ENCODE measurements at regions not wholly inside any gene's neighbourhood (a gene's known extent, or its start where the extent isn't known, plus 50 kb on each side); places are given as distances from the start of the nearest gene placed in this dataset.
"Not testable (repeated sequence)": the region's sequence is repeated elsewhere in the genome, so short reads cannot be mapped to it uniquely, and the experiment has no call there.

DNA sequence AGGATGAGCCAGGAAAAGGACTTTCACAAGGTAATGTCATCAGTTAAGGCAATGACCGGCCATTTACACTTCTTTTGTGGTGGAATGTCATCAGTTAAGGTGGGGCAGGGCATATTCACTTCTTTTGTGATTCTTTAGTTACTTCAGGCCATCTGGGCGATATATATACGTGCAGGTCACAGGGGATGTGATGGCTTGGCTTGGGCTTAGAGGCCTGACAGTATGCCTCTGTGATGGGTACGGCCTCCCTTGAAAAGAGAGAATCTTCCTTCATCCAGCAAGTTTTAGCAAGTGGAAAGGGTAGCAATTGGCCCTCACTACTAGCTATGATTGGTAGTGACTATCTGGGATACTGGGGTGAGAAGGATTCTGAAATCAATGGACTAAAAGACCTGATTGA, 456.4 kb downstream of the SHISA9 start:
- H3K27ac ChIP-seq (ENCODE audit: low read depth in 2 of 2, low read length in 1 of 2); H3K27me3 ChIP-seq (ENCODE audit: control insufficient read depth in 1 of 2, insufficient read depth in 2 of 2, low read length in 2 of 2); H3K36me3 ChIP-seq (ENCODE audit: control insufficient read depth in 2 of 2, insufficient read depth in 2 of 2, low read length in 1 of 2); H3K4me1 ChIP-seq (ENCODE audit: control insufficient read depth in 2 of 2, insufficient read depth in 2 of 2, low read length in 1 of 2); H3K4me3 ChIP-seq (ENCODE audit: low read depth in 1 of 2, low read length in 2 of 2); H3K9me3 ChIP-seq (ENCODE audit: control insufficient read depth in 2 of 2, insufficient read depth in 1 of 2, low read depth in 1 of 2, low read length in 1 of 2): not testable (repeated sequence)
- 86 to 93% methylated on average over 4 of the region's 4 CpGs for WGBS, 2 donors

DNA sequence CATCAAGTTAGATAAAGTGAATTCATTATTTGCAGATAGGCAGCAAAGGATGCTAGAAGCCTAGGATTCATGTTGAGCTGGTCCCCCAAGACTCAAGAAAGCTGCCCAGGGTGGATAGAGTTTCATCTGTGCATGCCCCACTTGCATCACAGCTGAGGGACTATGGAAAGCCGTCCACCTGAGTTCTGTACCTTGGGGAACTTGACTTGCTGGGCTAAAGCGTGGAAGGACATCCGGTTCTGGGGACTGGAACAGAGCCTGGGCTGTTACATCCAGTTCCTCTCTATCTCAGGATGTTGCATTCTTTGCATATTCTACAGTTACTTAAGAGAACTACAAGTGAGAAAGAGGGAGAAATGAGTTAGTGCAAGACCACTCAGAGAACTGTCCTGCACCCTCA, 458.4 kb downstream of the SHISA9 start:
- no peaks in the 10 kb centered on the region for H3K27me3 ChIP-seq (ENCODE audit: control insufficient read depth in 1 of 2, insufficient read depth in 2 of 2, low read length in 2 of 2)
- no peaks in the 10 kb centered on the region for H3K36me3 ChIP-seq (ENCODE audit: control insufficient read depth in 2 of 2, insufficient read depth in 2 of 2, low read length in 1 of 2)
- H3K9me3 ChIP-seq (ENCODE audit: control insufficient read depth in 2 of 2, insufficient read depth in 1 of 2, low read depth in 1 of 2, low read length in 1 of 2): peaks cover 0 to 7% of the 10 kb centered on the region in 2 donors
- no peaks in the 10 kb centered on the region for H3K4me1 ChIP-seq (ENCODE audit: control insufficient read depth in 2 of 2, insufficient read depth in 2 of 2, low read length in 1 of 2)
- H3K4me3 ChIP-seq (ENCODE audit: low read depth in 1 of 2, low read length in 2 of 2): no peak overlapping the region
- 88 to 89% methylated on average over 3 of the region's 3 CpGs for WGBS, 2 donors
- H3K27ac ChIP-seq (ENCODE audit: low read depth in 2 of 2, low read length in 1 of 2): no peak overlapping the region

DNA sequence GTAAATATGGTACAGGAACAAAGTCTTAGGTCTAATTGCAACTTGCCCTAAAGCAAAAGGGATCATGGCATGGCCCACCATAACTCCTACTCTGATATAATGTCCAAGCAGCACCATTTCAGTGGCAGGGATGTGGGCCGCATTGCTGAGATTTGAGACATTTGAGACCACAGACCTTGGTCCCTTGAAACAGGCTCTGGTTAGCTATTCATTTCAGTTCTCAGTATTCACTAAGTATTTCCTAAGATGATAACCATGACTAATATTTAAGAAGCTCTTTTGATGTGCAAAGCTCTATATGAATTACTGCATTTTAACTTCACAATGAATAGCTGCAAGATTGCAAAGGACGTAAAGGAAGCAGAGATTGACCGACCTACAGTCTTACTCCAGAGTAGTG, 471.0 kb downstream of the SHISA9 start:
- H3K27ac ChIP-seq (ENCODE audit: low read depth in 2 of 2, low read length in 1 of 2): no peak overlapping the region
- 88% methylated on average over 3 of the region's 3 CpGs for WGBS, 2 donors
- no peaks in the 10 kb centered on the region for H3K27me3 ChIP-seq (ENCODE audit: control insufficient read depth in 1 of 2, insufficient read depth in 2 of 2, low read length in 2 of 2)
- no peaks in the 10 kb centered on the region for H3K36me3 ChIP-seq (ENCODE audit: control insufficient read depth in 2 of 2, insufficient read depth in 2 of 2, low read length in 1 of 2)
- no peaks in the 10 kb centered on the region for H3K4me1 ChIP-seq (ENCODE audit: control insufficient read depth in 2 of 2, insufficient read depth in 2 of 2, low read length in 1 of 2)
- no peaks in the 10 kb centered on the region for H3K9me3 ChIP-seq (ENCODE audit: control insufficient read depth in 2 of 2, insufficient read depth in 1 of 2, low read depth in 1 of 2, low read length in 1 of 2)
- H3K4me3 ChIP-seq (ENCODE audit: low read depth in 1 of 2, low read length in 2 of 2): no peak overlapping the region

- Histone ChIP-seq H3K27me3 (ENCODE audit: control insufficient read depth in 1 of 2, insufficient read depth in 2 of 2, low read length in 2 of 2) (no peaks in the 10 kb centered on the region), H3K4me3 (ENCODE audit: low read depth in 1 of 2, low read length in 2 of 2) (no peak overlapping the region), H3K4me1 (ENCODE audit: control insufficient read depth in 2 of 2, insufficient read depth in 2 of 2, low read length in 1 of 2) (no peaks in the 10 kb centered on the region), H3K36me3 (ENCODE audit: control insufficient read depth in 2 of 2, insufficient read depth in 2 of 2, low read length in 1 of 2) (no peaks in the 10 kb centered on the region), H3K9me3 (ENCODE audit: control insufficient read depth in 2 of 2, insufficient read depth in 1 of 2, low read depth in 1 of 2, low read length in 1 of 2) (no peaks in the 10 kb centered on the region), H3K27ac (ENCODE audit: low read depth in 2 of 2, low read length in 1 of 2) (no peak overlapping the region)
- WGBS, 2 donors: 64 to 80% methylated on average over 1 of the region's 1 CpG
These were observed 474.8 kb downstream of the SHISA9 start for GRCh38 chr16:13376174-13376573.

DNA sequence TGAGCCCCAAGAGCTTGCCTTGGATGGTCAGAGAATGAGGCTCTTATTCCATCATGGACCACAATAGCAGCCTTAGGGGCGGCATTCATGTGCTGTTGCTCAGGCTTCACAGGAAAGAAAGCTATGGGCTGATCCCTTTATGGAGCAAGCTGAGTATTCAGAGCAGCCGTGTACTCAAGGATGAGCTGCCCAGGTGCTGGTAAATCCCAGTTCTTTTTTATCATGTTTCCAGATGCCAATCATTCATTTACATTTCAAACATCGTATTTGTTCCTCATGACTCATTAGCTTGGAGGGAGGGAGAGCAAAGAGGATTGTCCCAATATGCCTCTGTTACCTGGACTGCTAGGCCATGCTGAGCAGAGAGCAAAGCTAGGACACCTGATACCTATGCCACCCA, 475.7 kb downstream of the SHISA9 start:
- no peaks in the 10 kb centered on the region for H3K4me1 ChIP-seq (ENCODE audit: control insufficient read depth in 2 of 2, insufficient read depth in 2 of 2, low read length in 1 of 2)

GRCh38 chr16:13378151-13378550, 476.8 kb downstream of the SHISA9 start:
- Histone ChIP-seq H3K27ac (ENCODE audit: low read depth in 2 of 2, low read length in 1 of 2) (no peak overlapping the region), H3K27me3 (ENCODE audit: control insufficient read depth in 1 of 2, insufficient read depth in 2 of 2, low read length in 2 of 2) (no peaks in the 10 kb centered on the region), H3K4me1 (ENCODE audit: control insufficient read depth in 2 of 2, insufficient read depth in 2 of 2, low read length in 1 of 2) (no peaks in the 10 kb centered on the region), H3K36me3 (ENCODE audit: control insufficient read depth in 2 of 2, insufficient read depth in 2 of 2, low read length in 1 of 2) (no peaks in the 10 kb centered on the region), H3K9me3 (ENCODE audit: control insufficient read depth in 2 of 2, insufficient read depth in 1 of 2, low read depth in 1 of 2, low read length in 1 of 2) (no peaks in the 10 kb centered on the region), H3K4me3 (ENCODE audit: low read depth in 1 of 2, low read length in 2 of 2) (no peak overlapping the region)
- whole genome bisulfite sequencing, 2 donors: 56 to 73% methylated on average over 2 of the region's 2 CpGs

More for the DNA sequence above, 475.7 kb downstream of the SHISA9 start:
- H3K36me3 ChIP-seq (ENCODE audit: control insufficient read depth in 2 of 2, insufficient read depth in 2 of 2, low read length in 1 of 2): no peaks in the 10 kb centered on the region
- WGBS, 2 donors: 56 to 60% methylated on average over 3 of the region's 3 CpGs
- H3K9me3 ChIP-seq (ENCODE audit: control insufficient read depth in 2 of 2, insufficient read depth in 1 of 2, low read depth in 1 of 2, low read length in 1 of 2): no peaks in the 10 kb centered on the region
- H3K27ac ChIP-seq (ENCODE audit: low read depth in 2 of 2, low read length in 1 of 2): no peak overlapping the region
- no peaks in the 10 kb centered on the region for H3K27me3 ChIP-seq (ENCODE audit: control insufficient read depth in 1 of 2, insufficient read depth in 2 of 2, low read length in 2 of 2)
- H3K4me3 ChIP-seq (ENCODE audit: low read depth in 1 of 2, low read length in 2 of 2): no peak overlapping the region

- Histone ChIP-seq H3K4me1 (ENCODE audit: control insufficient read depth in 2 of 2, insufficient read depth in 2 of 2, low read length in 1 of 2) (no peaks in the 10 kb centered on the region), H3K36me3 (ENCODE audit: control insufficient read depth in 2 of 2, insufficient read depth in 2 of 2, low read length in 1 of 2) (no peaks in the 10 kb centered on the region), H3K4me3 (ENCODE audit: low read depth in 1 of 2, low read length in 2 of 2) (no peak overlapping the region), H3K27ac (ENCODE audit: low read depth in 2 of 2, low read length in 1 of 2) (no peak overlapping the region), H3K27me3 (ENCODE audit: control insufficient read depth in 1 of 2, insufficient read depth in 2 of 2, low read length in 2 of 2) (no peaks in the 10 kb centered on the region), H3K9me3 (ENCODE audit: control insufficient read depth in 2 of 2, insufficient read depth in 1 of 2, low read depth in 1 of 2, low read length in 1 of 2) (no peaks in the 10 kb centered on the region)
- WGBS, 2 donors: 53 to 68% methylated on average over 3 of the region's 3 CpGs
These were observed 477.9 kb downstream of the SHISA9 start for GRCh38 chr16:13379266-13379665.

DNA sequence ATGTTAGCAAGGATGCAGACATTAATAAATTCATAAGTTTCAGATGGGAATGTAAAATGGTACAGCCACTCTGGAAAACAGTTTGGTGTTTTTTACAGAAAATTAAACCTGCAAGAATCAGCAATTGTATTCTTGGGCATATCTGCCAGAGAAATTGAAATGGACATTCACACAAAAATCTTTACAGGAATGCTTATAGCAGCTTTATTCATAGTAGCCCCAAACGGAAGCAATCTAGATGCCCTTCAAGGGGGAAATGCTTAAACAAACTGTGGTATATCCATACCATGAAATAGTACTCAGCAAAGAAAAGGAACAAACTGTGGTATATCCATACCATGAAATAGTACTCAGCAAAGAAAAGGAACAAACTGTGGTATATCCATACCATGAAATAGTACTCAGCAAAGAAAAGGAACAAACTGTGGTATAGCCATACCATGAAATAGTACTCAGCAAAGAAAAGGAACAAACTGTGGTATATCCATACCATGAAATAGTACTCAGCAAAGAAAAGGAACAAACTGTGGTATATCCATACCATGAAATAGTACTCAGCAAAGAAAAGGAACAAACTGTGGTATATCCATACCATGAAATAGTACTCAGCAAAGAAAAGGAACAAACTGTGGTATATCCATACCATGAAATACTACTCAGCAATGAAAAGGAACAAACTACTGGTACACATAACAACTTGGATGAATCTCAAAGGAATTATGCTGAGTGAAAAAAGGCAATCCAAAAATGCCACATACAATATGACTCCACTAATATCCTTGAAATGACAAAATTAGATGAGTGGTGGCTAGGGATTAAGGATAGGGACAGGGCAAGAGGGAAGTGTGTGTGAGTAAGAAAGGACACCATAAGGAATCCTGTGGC, 484.0 kb downstream of the SHISA9 start:
- 88 to 91% methylated on average over 1 of the region's 1 CpG for WGBS, 2 donors
- H3K9me3 ChIP-seq (ENCODE audit: control insufficient read depth in 2 of 2, insufficient read depth in 1 of 2, low read depth in 1 of 2, low read length in 1 of 2); H3K36me3 ChIP-seq (ENCODE audit: control insufficient read depth in 2 of 2, insufficient read depth in 2 of 2, low read length in 1 of 2); H3K4me1 ChIP-seq (ENCODE audit: control insufficient read depth in 2 of 2, insufficient read depth in 2 of 2, low read length in 1 of 2); H3K4me3 ChIP-seq (ENCODE audit: low read depth in 1 of 2, low read length in 2 of 2); H3K27me3 ChIP-seq (ENCODE audit: control insufficient read depth in 1 of 2, insufficient read depth in 2 of 2, low read length in 2 of 2); H3K27ac ChIP-seq (ENCODE audit: low read depth in 2 of 2, low read length in 1 of 2): not testable (repeated sequence)

- peak overlapping the region in 1 of 2 donors; percentile 3 for H3K27ac ChIP-seq (ENCODE audit: low read depth in 2 of 2, low read length in 1 of 2)
- H3K4me3 ChIP-seq (ENCODE audit: low read depth in 1 of 2, low read length in 2 of 2): no peak overlapping the region
- no peaks in the 10 kb centered on the region for H3K9me3 ChIP-seq (ENCODE audit: control insufficient read depth in 2 of 2, insufficient read depth in 1 of 2, low read depth in 1 of 2, low read length in 1 of 2)
- H3K4me1 ChIP-seq (ENCODE audit: control insufficient read depth in 2 of 2, insufficient read depth in 2 of 2, low read length in 1 of 2): no peaks in the 10 kb centered on the region
- 47 to 56% methylated on average over 7 of the region's 7 CpGs for WGBS, 2 donors
- no peaks in the 10 kb centered on the region for H3K36me3 ChIP-seq (ENCODE audit: control insufficient read depth in 2 of 2, insufficient read depth in 2 of 2, low read length in 1 of 2)
- H3K27me3 ChIP-seq (ENCODE audit: control insufficient read depth in 1 of 2, insufficient read depth in 2 of 2, low read length in 2 of 2): no peaks in the 10 kb centered on the region
These were observed 488.9 kb downstream of the SHISA9 start for GRCh38 chr16:13390093-13390985.
